ENCODE measurements at regions not wholly inside any gene's neighbourhood (a gene's known extent, or its start where the extent isn't known, plus 50 kb on each side); places are given as distances from the start of the nearest gene placed in this dataset.
A peak's percentile ranks its signal among the peaks of the same experiment; 100 is the strongest.

DNA sequence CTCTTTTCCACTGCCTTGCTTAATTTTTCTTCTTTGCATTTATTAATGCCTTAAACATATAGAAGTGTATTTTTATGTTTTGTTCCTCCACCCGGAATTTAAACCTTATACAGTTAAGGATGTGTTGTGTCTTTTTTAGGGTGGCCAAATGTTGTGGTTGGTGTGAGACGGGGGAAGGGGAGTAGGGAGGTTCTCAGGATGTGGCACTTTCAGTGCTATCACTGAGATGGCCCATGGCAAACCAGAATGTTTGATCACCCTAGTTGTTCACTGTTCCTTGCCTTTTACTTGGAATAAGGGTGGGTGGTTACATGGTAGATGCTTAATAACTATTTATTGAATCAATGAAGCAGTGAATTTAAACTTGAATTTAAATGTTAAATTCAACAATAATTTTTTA lies 216.0 kb upstream of the SLITRK1 start:
- Mint-ChIP-seq H3K27ac (ENCODE audit: unreplicated experiment) (no peak overlapping the region), H3K9me3 (ENCODE audit: unreplicated experiment) (no peaks in the 10 kb centered on the region), H3K4me3 (ENCODE audit: unreplicated experiment) (no peak overlapping the region), H3K36me3 (ENCODE audit: low read depth, unreplicated experiment) (no peaks in the 10 kb centered on the region), H3K4me1 (ENCODE audit: low read depth, unreplicated experiment) (no peaks in the 10 kb centered on the region), H3K27me3 (ENCODE audit: low read depth, unreplicated experiment) (no peaks in the 10 kb centered on the region)
- FAIRE-seq, result no peak
- no peaks in the 10 kb centered on the region for H3K27me3 ChIP-seq (ENCODE audit: insufficient read depth, low read length)
- TF ChIP-seq EZH2 (IDR thresholded peaks at IDR 0.05; ENCODE audit: insufficient read depth, low read length), result no peak
- H3K4me1 ChIP-seq (ENCODE audit: insufficient read depth, low read length), result no peaks in the 10 kb centered on the region
- no peak overlapping the region for H3K9ac ChIP-seq (ENCODE audit: low read length)
- DNase-seq (ENCODE audit: low read depth), result no peak
- no peaks in the 10 kb centered on the region for H3K79me2 ChIP-seq (ENCODE audit: insufficient read depth, low read length)
- H3K4me3 ChIP-seq (ENCODE audit: insufficient read depth, low read depth, low read length), result no peak overlapping the region
- H3K9me3 ChIP-seq (ENCODE audit: insufficient read depth, low read depth, low read length), result no peaks in the 10 kb centered on the region
- H4K20me1 ChIP-seq (ENCODE audit: insufficient read depth, low read length), result no peaks in the 10 kb centered on the region
- no peak overlapping the region for H3K4me2 ChIP-seq (ENCODE audit: low read length)
- no peaks in the 10 kb centered on the region for H3K36me3 ChIP-seq (ENCODE audit: insufficient read depth, low read length)
- no peak overlapping the region for H3K27ac ChIP-seq (ENCODE audit: low read depth, low read length)
- H2AFZ ChIP-seq (ENCODE audit: low read depth, low read length), result no peak overlapping the region

DNA sequence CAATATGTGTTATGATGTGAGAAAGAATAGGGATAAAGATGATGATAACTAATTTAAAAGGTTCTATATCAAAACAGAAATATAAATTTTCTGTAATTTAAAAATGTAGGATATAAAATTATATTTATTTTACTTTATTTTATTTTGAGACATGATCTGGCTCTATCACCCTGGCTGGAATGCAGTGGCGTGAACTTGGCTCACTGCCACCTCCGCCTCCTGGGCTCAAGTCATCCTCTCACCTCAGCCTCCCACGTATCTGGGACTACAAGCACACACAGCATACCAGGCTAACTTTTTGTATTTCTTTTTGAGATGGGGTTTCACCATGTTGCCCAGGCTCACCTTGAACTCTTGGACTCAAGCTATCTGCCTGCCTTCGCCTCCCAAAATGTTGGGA lies 214.9 kb upstream of the SLITRK1 start:
- H3K36me3 ChIP-seq (ENCODE audit: insufficient read depth, low read length), result no peaks in the 10 kb centered on the region
- no peak overlapping the region for H3K4me2 ChIP-seq (ENCODE audit: low read length)
- no peaks in the 10 kb centered on the region for H3K9me3 ChIP-seq (ENCODE audit: insufficient read depth, low read depth, low read length)
- no peaks in the 10 kb centered on the region for H3K27me3 ChIP-seq (ENCODE audit: insufficient read depth, low read length)
- no peaks in the 10 kb centered on the region for H4K20me1 ChIP-seq (ENCODE audit: insufficient read depth, low read length)
- H3K9me3 Mint-ChIP-seq (ENCODE audit: unreplicated experiment), result no peaks in the 10 kb centered on the region
- FAIRE-seq, result no peak
- no peak overlapping the region for H3K9ac ChIP-seq (ENCODE audit: low read length)
- H3K4me1 ChIP-seq (ENCODE audit: insufficient read depth, low read length), result no peaks in the 10 kb centered on the region
- no peaks in the 10 kb centered on the region for H3K27me3 Mint-ChIP-seq (ENCODE audit: low read depth, unreplicated experiment)
- H2AFZ ChIP-seq (ENCODE audit: low read depth, low read length), result no peak overlapping the region
- no peak overlapping the region for H3K4me3 ChIP-seq (ENCODE audit: insufficient read depth, low read depth, low read length)
- no peak overlapping the region for H3K4me3 Mint-ChIP-seq (ENCODE audit: unreplicated experiment)
- no peak for TF ChIP-seq EZH2 (IDR thresholded peaks at IDR 0.05; ENCODE audit: insufficient read depth, low read length)
- TF ChIP-seq, protein P1, sequence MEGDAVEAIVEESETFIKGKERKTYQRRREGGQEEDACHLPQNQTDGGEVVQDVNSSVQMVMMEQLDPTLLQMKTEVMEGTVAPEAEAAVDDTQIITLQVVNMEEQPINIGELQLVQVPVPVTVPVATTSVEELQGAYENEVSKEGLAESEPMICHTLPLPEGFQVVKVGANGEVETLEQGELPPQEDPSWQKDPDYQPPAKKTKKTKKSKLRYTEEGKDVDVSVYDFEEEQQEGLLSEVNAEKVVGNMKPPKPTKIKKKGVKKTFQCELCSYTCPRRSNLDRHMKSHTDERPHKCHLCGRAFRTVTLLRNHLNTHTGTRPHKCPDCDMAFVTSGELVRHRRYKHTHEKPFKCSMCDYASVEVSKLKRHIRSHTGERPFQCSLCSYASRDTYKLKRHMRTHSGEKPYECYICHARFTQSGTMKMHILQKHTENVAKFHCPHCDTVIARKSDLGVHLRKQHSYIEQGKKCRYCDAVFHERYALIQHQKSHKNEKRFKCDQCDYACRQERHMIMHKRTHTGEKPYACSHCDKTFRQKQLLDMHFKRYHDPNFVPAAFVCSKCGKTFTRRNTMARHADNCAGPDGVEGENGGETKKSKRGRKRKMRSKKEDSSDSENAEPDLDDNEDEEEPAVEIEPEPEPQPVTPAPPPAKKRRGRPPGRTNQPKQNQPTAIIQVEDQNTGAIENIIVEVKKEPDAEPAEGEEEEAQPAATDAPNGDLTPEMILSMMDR (IDR thresholded peaks at IDR 0.05; ENCODE audit: insufficient read depth, low read depth, low read length), result no peak
- no peak for DNase-seq (ENCODE audit: low read depth)
- no peaks in the 10 kb centered on the region for H3K79me2 ChIP-seq (ENCODE audit: insufficient read depth, low read length)
- H3K4me1 Mint-ChIP-seq (ENCODE audit: low read depth, unreplicated experiment), result no peaks in the 10 kb centered on the region
- H3K27ac ChIP-seq (ENCODE audit: low read depth, low read length), result no peak overlapping the region
- H3K27ac Mint-ChIP-seq (ENCODE audit: unreplicated experiment), result no peak overlapping the region
- H3K36me3 Mint-ChIP-seq (ENCODE audit: low read depth, unreplicated experiment), result no peaks in the 10 kb centered on the region

GRCh38 chr13:84096216-84096615 lies 213.9 kb upstream of the SLITRK1 start:
- Histone ChIP-seq H3K4me3 (ENCODE audit: insufficient read depth, low read depth, low read length) (no peak overlapping the region), H3K79me2 (ENCODE audit: insufficient read depth, low read length) (no peaks in the 10 kb centered on the region), H3K9ac (ENCODE audit: low read length) (no peak overlapping the region), H4K20me1 (ENCODE audit: insufficient read depth, low read length) (no peaks in the 10 kb centered on the region), H3K9me3 (ENCODE audit: insufficient read depth, low read depth, low read length) (no peaks in the 10 kb centered on the region), H3K36me3 (ENCODE audit: insufficient read depth, low read length) (no peaks in the 10 kb centered on the region), H3K27ac (ENCODE audit: low read depth, low read length) (no peak overlapping the region), H3K4me1 (ENCODE audit: insufficient read depth, low read length) (no peaks in the 10 kb centered on the region), H2AFZ (ENCODE audit: low read depth, low read length) (no peak overlapping the region), H3K27me3 (ENCODE audit: insufficient read depth, low read length) (no peaks in the 10 kb centered on the region), H3K4me2 (ENCODE audit: low read length) (no peak overlapping the region)
- TF ChIP-seq EZH2 (IDR thresholded peaks at IDR 0.05; ENCODE audit: insufficient read depth, low read length), result no peak
- TF ChIP-seq, protein P1 (IDR thresholded peaks at IDR 0.05; ENCODE audit: insufficient read depth, low read depth, low read length), result no peak
- Mint-ChIP-seq H3K9me3 (ENCODE audit: unreplicated experiment) (no peaks in the 10 kb centered on the region), H3K36me3 (ENCODE audit: low read depth, unreplicated experiment) (no peaks in the 10 kb centered on the region), H3K4me1 (ENCODE audit: low read depth, unreplicated experiment) (no peaks in the 10 kb centered on the region), H3K27ac (ENCODE audit: unreplicated experiment) (no peak overlapping the region), H3K27me3 (ENCODE audit: low read depth, unreplicated experiment) (no peaks in the 10 kb centered on the region), H3K4me3 (ENCODE audit: unreplicated experiment) (no peak overlapping the region)
- DNase-seq (ENCODE audit: low read depth) (peak; percentile 18), FAIRE-seq (no peak)

All from astrocyte (in vitro differentiated cells and primary cell).